ES-I3 (cell line): ENCODE measurements at regions not wholly inside any gene's neighbourhood (a gene's known extent, or its start where the extent isn't known, plus 50 kb on each side); places are given as distances from the start of the nearest gene placed in this dataset.

Source experiments
- H3K36me3 ChIP-seq: 2 replicates; pipeline ENCODE4 v1.6.1; 2013; ENCODE audit warnings: mild to moderate bottlenecking, low read length, control low read depth, moderate library complexity; ENCODE audit not compliant: insufficient read depth
- H3K4me1 ChIP-seq: 2 replicates; pipeline ENCODE4 v1.6.1; 2013; ENCODE audit warnings: mild to moderate bottlenecking, control low read depth, low read length; ENCODE audit not compliant: insufficient read depth
- H3K9ac ChIP-seq: 2 replicates; pipeline ENCODE4 v1.6.1; 2013; ENCODE audit warnings: low read depth, mild to moderate bottlenecking, low read length, moderate library complexity
- H3K9me3 ChIP-seq: 2 replicates; pipeline ENCODE4 v1.6.1; 2013; ENCODE audit warnings: mild to moderate bottlenecking, low read length, moderate library complexity; ENCODE audit not compliant: control insufficient read depth, insufficient read depth

- H3K9ac ChIP-seq: no peak overlapping the region
- no peaks in the 10 kb centered on the region; the same call in 1 of the 2 replicates for H3K36me3 ChIP-seq
- H3K9me3 ChIP-seq: no peaks in the 10 kb centered on the region
- H3K4me1 ChIP-seq: peaks cover 27% of the 10 kb centered on the region
These were observed 57.9 kb downstream of the NPY start for GRCh38 chr7:24341691-24342413.

GRCh38 chr7:24343614-24344013, 59.6 kb downstream of the NPY start:
- no peaks in the 10 kb centered on the region for H3K9me3 ChIP-seq
- H3K4me1 ChIP-seq: peaks cover 12% of the 10 kb centered on the region
- H3K36me3 ChIP-seq: no peaks in the 10 kb centered on the region; the same call in 1 of the 2 replicates
- H3K9ac ChIP-seq: no peak overlapping the region

DNA sequence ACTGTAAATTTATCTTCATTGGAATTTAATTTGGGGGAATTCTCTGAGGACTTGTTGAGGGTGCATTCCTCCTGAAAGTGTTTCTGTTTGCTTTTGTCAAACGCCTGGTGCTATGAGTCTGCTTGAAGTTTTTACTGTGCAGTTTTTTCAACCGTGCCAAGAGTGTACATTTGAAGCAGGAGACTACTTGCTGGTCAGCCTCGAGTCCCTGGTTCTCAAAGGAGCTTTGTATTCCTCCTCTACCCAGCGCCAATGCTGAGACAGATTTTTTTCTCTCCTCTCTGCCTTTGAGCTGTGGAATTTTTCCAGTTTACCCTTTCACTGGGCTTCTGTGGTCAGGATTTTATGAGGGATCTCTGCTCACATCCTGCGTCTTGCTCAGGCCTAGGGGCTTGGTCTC, 62.1 kb downstream of the NPY start:
- no peaks in the 10 kb centered on the region for H3K9me3 ChIP-seq
- H3K9ac ChIP-seq: no peak overlapping the region
- H3K36me3 ChIP-seq: no peaks in the 10 kb centered on the region
- H3K4me1 ChIP-seq: peaks cover 20% of the 10 kb centered on the region

- H3K4me1 ChIP-seq: peaks cover 18% of the 10 kb centered on the region
- H3K36me3 ChIP-seq: no peaks in the 10 kb centered on the region
- H3K9ac ChIP-seq: no peak overlapping the region
- H3K9me3 ChIP-seq: no peaks in the 10 kb centered on the region
These were observed 62.7 kb downstream of the NPY start for GRCh38 chr7:24346716-24347115.

DNA sequence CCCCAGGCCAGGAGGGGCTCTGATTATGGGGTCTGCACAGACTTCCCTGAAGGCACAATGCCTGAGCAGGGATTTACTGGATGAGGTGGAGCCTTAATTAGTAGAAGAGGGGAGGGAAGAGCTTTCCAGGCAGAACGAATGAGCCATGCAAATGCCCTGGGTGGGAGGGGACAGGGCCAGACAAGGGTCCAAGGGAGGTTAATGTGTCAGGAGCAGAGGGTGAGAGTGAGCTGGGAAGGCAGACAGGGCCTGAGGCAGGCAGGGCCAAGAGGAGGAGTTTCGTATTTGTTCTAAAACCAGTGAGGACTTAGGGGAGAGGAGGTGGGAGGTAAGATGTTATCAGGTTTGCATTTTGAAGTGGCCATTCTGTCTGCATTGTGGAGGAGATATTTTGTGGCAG, 65.3 kb downstream of the NPY start:
- Histone ChIP-seq H3K9ac (no peak overlapping the region), H3K9me3 (no peaks in the 10 kb centered on the region; the same call in 1 of the 2 replicates), H3K36me3 (no peaks in the 10 kb centered on the region; the same call in 1 of the 2 replicates), H3K4me1 (peaks cover 10% of the 10 kb centered on the region; the same call in 1 of the 2 replicates)

DNA sequence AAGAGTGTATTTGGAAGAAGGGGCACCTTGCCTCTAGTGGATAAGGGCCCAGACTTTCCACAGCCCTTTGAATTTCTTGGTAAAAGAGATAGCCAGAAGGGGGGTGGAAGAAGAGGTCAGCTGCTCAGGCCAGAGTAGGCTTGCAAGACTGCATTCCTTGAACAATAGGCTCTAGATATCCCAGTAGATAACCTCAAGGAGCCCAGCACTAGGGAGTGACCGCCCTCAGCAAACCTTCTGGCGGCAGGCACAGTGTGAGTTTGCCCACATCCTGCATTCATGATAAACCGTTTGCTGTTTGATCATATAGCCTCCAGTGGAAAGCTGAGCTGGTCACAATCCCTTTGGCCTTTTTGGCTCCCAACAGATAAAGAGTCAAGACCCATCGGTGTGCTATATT, 70.5 kb downstream of the NPY start:
- Histone ChIP-seq H3K4me1 (peaks cover 9% of the 10 kb centered on the region; the same call in 1 of the 2 replicates), H3K9ac (no peak overlapping the region), H3K36me3 (no peaks in the 10 kb centered on the region; the same call in 1 of the 2 replicates), H3K9me3 (peaks cover 5% of the 10 kb centered on the region)

DNA sequence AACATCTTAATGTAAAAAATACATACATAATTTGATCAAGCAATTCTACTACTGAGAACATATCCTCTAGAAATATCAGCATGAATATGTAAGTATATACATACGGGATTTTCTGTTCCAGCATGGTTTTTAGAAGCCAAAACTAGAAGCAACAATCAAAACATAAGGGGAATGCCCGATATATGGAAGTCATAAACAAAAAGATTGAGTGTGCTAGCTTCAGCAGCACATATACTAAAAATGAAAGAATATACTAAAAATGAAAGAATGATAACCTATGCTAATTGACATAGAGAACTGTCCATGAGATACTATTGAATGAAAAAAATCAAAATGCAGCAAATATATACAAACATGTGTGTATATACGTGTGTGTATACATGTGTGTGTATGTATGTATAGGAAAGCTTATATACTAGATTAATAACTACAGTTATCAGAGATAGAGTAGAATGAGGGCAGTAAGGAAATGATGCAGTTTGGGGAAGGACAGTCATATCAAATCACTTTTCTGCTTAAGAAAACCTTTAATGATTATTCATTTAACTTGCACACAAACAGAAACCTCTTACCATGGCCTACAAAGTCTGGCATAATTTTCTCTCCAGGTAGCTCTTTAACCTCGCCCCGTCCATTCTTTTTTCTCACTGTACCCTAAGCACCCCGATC, 72.9 kb downstream of the NPY start:
- Histone ChIP-seq H3K4me1 (no peaks in the 10 kb centered on the region), H3K36me3 (no peaks in the 10 kb centered on the region; the same call in 1 of the 2 replicates), H3K9me3 (peaks cover 5% of the 10 kb centered on the region), H3K9ac (no peak overlapping the region)

GRCh38 chr7:24361001-24361400, 77.0 kb downstream of the NPY start:
- Histone ChIP-seq H3K9ac (no peak overlapping the region), H3K4me1 (no peaks in the 10 kb centered on the region), H3K9me3 (no peaks in the 10 kb centered on the region), H3K36me3 (no peaks in the 10 kb centered on the region)

DNA sequence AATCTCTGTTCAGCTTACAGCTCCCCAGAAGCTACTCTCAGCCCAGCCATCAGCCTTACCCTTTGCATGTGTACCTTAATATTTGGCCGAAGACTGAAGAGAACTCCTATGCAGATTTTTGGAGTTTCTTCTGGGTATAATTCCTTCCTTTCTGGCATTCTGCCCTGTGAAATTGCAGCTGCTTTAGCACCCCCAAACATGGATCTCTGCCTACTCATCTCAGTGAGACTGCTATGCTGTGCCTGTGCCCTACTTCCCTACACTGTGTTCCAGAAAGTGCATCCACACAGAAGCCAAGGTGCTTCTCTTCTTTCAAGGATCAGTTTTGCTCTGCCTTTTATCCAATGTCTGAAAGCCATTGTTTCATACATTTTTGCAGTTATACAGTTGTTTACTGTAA, 81.6 kb downstream of the NPY start:
- H3K36me3 ChIP-seq: no peaks in the 10 kb centered on the region
- H3K9me3 ChIP-seq: no peaks in the 10 kb centered on the region
- H3K4me1 ChIP-seq: no peaks in the 10 kb centered on the region
- H3K9ac ChIP-seq: no peak overlapping the region

- no peaks in the 10 kb centered on the region for H3K4me1 ChIP-seq
- no peaks in the 10 kb centered on the region for H3K36me3 ChIP-seq
- H3K9me3 ChIP-seq: no peaks in the 10 kb centered on the region
- no peak overlapping the region for H3K9ac ChIP-seq
These were observed 82.9 kb downstream of the NPY start for GRCh38 chr7:24366876-24367275.

DNA sequence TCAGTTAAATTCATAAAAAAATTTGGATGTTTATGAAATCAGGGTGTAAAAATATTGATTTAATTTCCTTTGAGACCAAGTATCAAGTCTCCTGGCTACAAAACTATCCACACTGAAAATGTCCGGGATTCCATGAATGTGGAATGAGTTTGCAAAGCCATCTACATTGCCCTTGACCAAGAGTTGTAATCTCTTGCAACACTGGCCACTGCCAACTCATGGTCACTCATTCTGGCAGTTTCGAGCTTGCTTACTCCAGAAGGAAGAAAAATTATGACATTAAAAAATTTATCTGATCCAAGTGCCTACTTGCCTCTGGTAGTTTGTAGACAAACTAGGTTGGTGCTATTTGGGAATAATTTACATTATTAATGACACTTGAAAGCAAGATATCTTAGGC, 84.2 kb downstream of the NPY start:
- Histone ChIP-seq H3K9ac (no peak overlapping the region), H3K4me1 (peaks cover 6% of the 10 kb centered on the region; the same call in 1 of the 2 replicates), H3K9me3 (no peaks in the 10 kb centered on the region), H3K36me3 (no peaks in the 10 kb centered on the region)

DNA sequence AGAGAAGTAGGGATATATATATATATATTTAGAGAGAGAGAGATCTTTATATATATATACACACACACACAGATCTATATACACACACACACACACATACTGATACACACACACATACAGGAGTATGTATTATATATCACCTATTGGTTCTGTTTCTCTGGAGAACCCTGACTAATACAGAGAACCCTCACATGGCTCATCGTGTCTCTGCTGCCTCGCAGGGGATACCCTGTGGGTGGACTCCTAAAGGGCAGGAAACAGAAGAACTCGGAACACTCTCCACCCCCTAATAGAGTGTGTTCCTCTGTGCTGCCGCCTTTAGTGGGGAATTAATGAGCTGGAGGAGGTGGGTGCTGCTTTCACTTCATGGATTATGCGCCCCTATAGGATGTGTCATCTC, 86.6 kb downstream of the NPY start:
- Histone ChIP-seq H3K9ac (no peak overlapping the region), H3K9me3 (no peaks in the 10 kb centered on the region), H3K4me1 (peaks cover 7% of the 10 kb centered on the region; the same call in 1 of the 2 replicates), H3K36me3 (no peaks in the 10 kb centered on the region)

- no peaks in the 10 kb centered on the region for H3K36me3 ChIP-seq
- peaks cover 17% of the 10 kb centered on the region for H3K4me1 ChIP-seq
- H3K9me3 ChIP-seq: no peaks in the 10 kb centered on the region
- H3K9ac ChIP-seq: no peak overlapping the region
These were observed 89.3 kb downstream of the NPY start for GRCh38 chr7:24372961-24373955.
